H1 (cell line): ENCODE measurements at regions not wholly inside any gene's neighbourhood (a gene's known extent, or its start where the extent isn't known, plus 50 kb on each side); places are given as distances from the start of the nearest gene placed in this dataset.
A peak's percentile ranks its signal among the peaks of the same experiment; 100 is the strongest.

Source experiments
- CTCF ChIA-PET: fragments of 300-600 bp; sonication (Branson Sonifier 250); formaldehyde crosslinking; loops from one replicate; lab custom pipeline; 2021; ENCODE audit not compliant: partially characterized antibody; lab: Charles Lee
- POLR2A ChIA-PET: fragments of 300-600 bp; sonication (Branson Sonifier 250); formaldehyde crosslinking; loops from one replicate; lab custom pipeline; 2021; ENCODE audit warnings: inconsistent platforms; ENCODE audit not compliant: partially characterized antibody; lab: Charles Lee
- DNase-seq, 2 experiments: peaks; one replicate each; pipeline versions ENCODE4 v3.0.0 to v3.0.0-alpha.2; 2010 to 2022; ENCODE audit warnings: low spot score in 2 of 2, low read depth in 1 of 2, mixed read lengths in 1 of 2
- FAIRE-seq: peaks from 2 replicates; lab custom pipeline; 2011; peaks lifted over from hg19 to GRCh38; lab: Jason Lieb, UNC
- H2AFZ ChIP-seq: 2 replicates; pipeline ENCODE4 v1.8.1; 2012; ENCODE audit warnings: low read length, inconsistent platforms
- H2AK5ac ChIP-seq: 2 replicates; pipeline ENCODE4 v1.6.1; 2013; ENCODE audit warnings: low read depth, low read length
- H2BK120ac ChIP-seq: replicated peaks from 2 replicates; pipeline ENCODE3; 2013; ENCODE audit warnings: low read depth, low read length, inconsistent platforms
- H2BK12ac ChIP-seq: 2 replicates; pipeline ENCODE4 v1.6.1; 2013; ENCODE audit warnings: low read depth, low read length
- H2BK15ac ChIP-seq: 2 replicates; pipeline ENCODE4 v1.6.1; 2013; ENCODE audit warnings: low read length
- H2BK20ac ChIP-seq: 2 replicates; pipeline ENCODE4 v1.6.1; 2013; ENCODE audit warnings: low read length
- H2BK5ac ChIP-seq: 2 replicates; pipeline ENCODE4 v1.6.1; 2013; ENCODE audit warnings: low read depth, low read length
- H3K14ac ChIP-seq: 2 replicates; pipeline ENCODE4 v1.6.1; 2013; ENCODE audit warnings: inconsistent platforms; ENCODE audit not compliant: insufficient read length
- H3K18ac ChIP-seq: 2 replicates; pipeline ENCODE4 v1.6.1; 2013; ENCODE audit warnings: low read length; ENCODE audit errors: extremely low read depth
- H3K23ac ChIP-seq: 2 replicates; pipeline ENCODE4 v1.6.1; 2013; ENCODE audit warnings: inconsistent platforms; ENCODE audit not compliant: insufficient read length
- H3K23me2 ChIP-seq: 2 replicates; pipeline ENCODE4 v1.6.1; 2013; ENCODE audit warnings: low read depth, low read length
- H3K27ac ChIP-seq: 2 replicates; pipeline ENCODE4 v1.6.1; 2011; ENCODE audit warnings: low read depth, low read length, inconsistent platforms
- H3K27me3 ChIP-seq, 4 experiments: replicated peaks in 1 of 4; 1 replicate in 1 of 4; 2 replicates in 3 of 4; pipeline versions ENCODE4 v1.6.1 to v1.8.1; 2011 to 2013; ENCODE audit warnings: low read length in 3 of 4, mild to moderate bottlenecking in 3 of 4, inconsistent platforms in 2 of 4, mixed read lengths in 2 of 4, moderate library complexity in 1 of 4; ENCODE audit not compliant: control insufficient read depth in 3 of 4, insufficient read depth in 3 of 4; ENCODE audit errors: extremely low read depth in 1 of 4
- H3K36me3 ChIP-seq, 4 experiments: 2 replicates each; pipeline versions ENCODE4 v1.6.1 to v1.8.1; 2011 to 2013; ENCODE audit warnings: mild to moderate bottlenecking in 4 of 4, low read length in 3 of 4, moderate library complexity in 2 of 4, control low read depth in 1 of 4, inconsistent platforms in 1 of 4; ENCODE audit not compliant: insufficient read depth in 4 of 4, control insufficient read depth in 2 of 4
- H3K4ac ChIP-seq: replicated peaks from 2 replicates; pipeline ENCODE3; 2013; ENCODE audit warnings: low read length, low read depth, mixed read lengths, inconsistent platforms; ENCODE audit not compliant: insufficient read length
- H3K4me1 ChIP-seq, 4 experiments: replicated peaks in 1 of 4; 1 replicate in 1 of 4; 2 replicates in 3 of 4; pipeline versions ENCODE4 v1.6.1 to v1.8.1; 2011 to 2013; ENCODE audit warnings: low read length in 3 of 4, inconsistent platforms in 2 of 4, mixed read lengths in 1 of 4; ENCODE audit not compliant: insufficient read depth in 4 of 4, control insufficient read depth in 3 of 4
- H3K4me2 ChIP-seq, 2 experiments: 2 replicates each; pipeline versions ENCODE4 v1.6.1 to v1.8.1; 2011 to 2013; ENCODE audit warnings: low read depth in 2 of 2, low read length in 2 of 2, control low read depth in 1 of 2, inconsistent platforms in 1 of 2, mild to moderate bottlenecking in 1 of 2; ENCODE audit not compliant: insufficient read depth in 1 of 2
- H3K4me3 ChIP-seq, 4 experiments: fragments of 200-600, 300-600 bp in 1 of 4; sonication (generic), shearing (Covaris generic), sonication (Bioruptor Twin) in 1 of 4; 2 replicates each; pipeline versions ENCODE4 v1.5.1 to v1.8.1; 2011 to 2016; ENCODE audit warnings: low read length in 4 of 4, low read depth in 3 of 4, control low read depth in 2 of 4, inconsistent platforms in 2 of 4, mild to moderate bottlenecking in 2 of 4, mixed read lengths in 1 of 4, moderate library complexity in 1 of 4; ENCODE audit not compliant: insufficient read depth in 2 of 4; ENCODE audit errors: extremely low read depth in 1 of 4
- H3K56ac ChIP-seq: replicated peaks from 2 replicates; pipeline ENCODE3; 2013; ENCODE audit warnings: low read depth, mild to moderate bottlenecking, mixed read lengths, low read length, inconsistent platforms; ENCODE audit not compliant: insufficient read length
- H3K79me1 ChIP-seq: 2 replicates; pipeline ENCODE4 v1.6.1; 2013; ENCODE audit warnings: low read depth, low read length, control low read depth
- H3K79me2 ChIP-seq, 2 experiments: 2 replicates each; pipeline versions ENCODE4 v1.6.1 to v1.8.1; 2012 to 2013; ENCODE audit warnings: low read length in 2 of 2, mild to moderate bottlenecking in 2 of 2, inconsistent platforms in 1 of 2; ENCODE audit not compliant: insufficient read depth in 2 of 2, control insufficient read depth in 1 of 2
- H3K9ac ChIP-seq, 4 experiments: replicated peaks in 1 of 4; 1 replicate in 1 of 4; 2 replicates in 3 of 4; pipeline versions ENCODE4 v1.6.1 to v1.8.1; 2011 to 2013; ENCODE audit warnings: low read depth in 3 of 4, low read length in 3 of 4, control low read depth in 2 of 4, mild to moderate bottlenecking in 2 of 4, moderate library complexity in 2 of 4, inconsistent platforms in 1 of 4; ENCODE audit errors: extremely low read depth in 1 of 4
- H3K9me3 ChIP-seq, 2 experiments: 2 replicates each; pipeline versions ENCODE4 v1.6.1 to v1.8.1; 2012 to 2013; ENCODE audit warnings: mild to moderate bottlenecking in 2 of 2, moderate library complexity in 2 of 2, control low read depth in 1 of 2, inconsistent platforms in 1 of 2, low read depth in 1 of 2, low read length in 1 of 2, mixed read lengths in 1 of 2; ENCODE audit not compliant: insufficient read depth in 2 of 2
- H4K20me1 ChIP-seq, 2 experiments: replicated peaks in 1 of 2; 2 replicates each; pipeline versions ENCODE3 to v1.8.1; 2011 to 2013; ENCODE audit warnings: inconsistent platforms in 2 of 2, low read length in 2 of 2, mild to moderate bottlenecking in 1 of 2; ENCODE audit not compliant: insufficient read depth in 2 of 2, control insufficient read depth in 1 of 2
- H4K5ac ChIP-seq: 2 replicates; pipeline ENCODE4 v1.6.1; 2013; ENCODE audit warnings: low read length, low read depth, mixed read lengths, inconsistent platforms; ENCODE audit not compliant: insufficient read length
- H4K8ac ChIP-seq: 2 replicates; pipeline ENCODE4 v1.8.0; 2013; ENCODE audit warnings: mild to moderate bottlenecking, moderate library complexity, low read length, inconsistent platforms; ENCODE audit not compliant: insufficient read depth; ENCODE audit errors: extremely low read depth
- H4K91ac ChIP-seq: replicated peaks from 2 replicates; pipeline ENCODE3; 2013; ENCODE audit warnings: low read length, mixed read lengths, inconsistent platforms; ENCODE audit not compliant: insufficient read length
- CBX5 ChIP-seq: fragments of 300-800, 300-1000 bp; sonication (generic); IDR thresholded peaks from 2 replicates; pipeline ENCODE4 v1.7.1; 2016; ENCODE audit warnings: antibody characterized with exemption, low read length, low read depth
- CBX8 ChIP-seq: fragments of 300-800, 300-1000 bp; sonication (generic); IDR thresholded peaks from 2 replicates; pipeline ENCODE4 v1.7.1; 2016; ENCODE audit warnings: low read depth, low read length, borderline replicate concordance
- E2F6 ChIP-seq: IDR thresholded peaks from 2 replicates; pipeline ENCODE4 v1.6.1; 2012; ENCODE audit warnings: inconsistent platforms
- GABPA ChIP-seq: IDR thresholded peaks from 2 replicates; pipeline ENCODE4 v1.6.1; 2011; ENCODE audit warnings: mild to moderate bottlenecking, low read length, moderate library complexity, borderline replicate concordance; ENCODE audit not compliant: insufficient read depth
- JUND ChIP-seq: IDR thresholded peaks from 2 replicates; pipeline ENCODE4 v1.6.1; 2011; ENCODE audit warnings: mild to moderate bottlenecking, improper control_type of control experiment, low read length
- KDM5A ChIP-seq: fragments of 200-600 bp; IDR thresholded peaks from 2 replicates; pipeline ENCODE4 v1.7.1; 2012; ENCODE audit warnings: mild to moderate bottlenecking, low read length, inconsistent platforms, mixed read lengths
- PHF8 ChIP-seq: fragments of 200-600 bp; sonication (generic); conservative IDR thresholded peaks from 2 replicates; pipeline ENCODE4 v1.7.1; 2012; ENCODE audit warnings: low read depth, mild to moderate bottlenecking, inconsistent platforms, low read length, moderate library complexity
- RXRA ChIP-seq: IDR thresholded peaks from 2 replicates; pipeline ENCODE4 v1.6.1; 2011; ENCODE audit warnings: low read depth, mild to moderate bottlenecking, low read length, moderate library complexity; ENCODE audit not compliant: insufficient read depth
- SAP30 ChIP-seq: fragments of 300-600 bp; sonication (generic); IDR thresholded peaks from 2 replicates; pipeline ENCODE4 v1.7.1; 2012; ENCODE audit warnings: low read length, moderate library complexity, mild to moderate bottlenecking, inconsistent platforms; ENCODE audit not compliant: insufficient read depth, insufficient replicate concordance
- SIRT6 ChIP-seq: IDR thresholded peaks from one replicate; pipeline ENCODE4 v1.7.1; 2012; ENCODE audit warnings: low read length, inconsistent platforms
- TEAD4 ChIP-seq: IDR thresholded peaks from 2 replicates; pipeline ENCODE4 v1.6.1; 2012; ENCODE audit warnings: low read depth, low read length, inconsistent platforms, mixed read lengths
- YY1 ChIP-seq: IDR thresholded peaks from 2 replicates; pipeline ENCODE4 v1.6.1; 2011; ENCODE audit warnings: low read depth, mild to moderate bottlenecking, low read length
- WGBS, 2 experiments: shearing (Covaris generic) in 1 of 2; methylation state at CpG; one replicate each; pipeline versions ENCODE4 v1.1.6 to v1.1.7; 2013 to 2015; ENCODE audit warnings: low lambda C conversion rate in 2 of 2, mixed read lengths in 2 of 2, inconsistent platforms in 1 of 2, low coverage in 1 of 2, missing lambda C conversion rate in 1 of 2; ENCODE audit not compliant: insufficient replicate concordance in 2 of 2, insufficient coverage in 1 of 2, insufficient read length in 1 of 2; ENCODE audit errors: extremely low coverage in 1 of 2, missing lambda C conversion rate in 1 of 2; 5-methylcytosine and 5-hydroxymethylcytosine counted together

GRCh38 chr14:55881577-55882241 lies 236.5 kb upstream of the PELI2 start:
- H2BK5ac ChIP-seq: peak overlapping the region; percentile 82
- no peak overlapping the region for H3K27ac ChIP-seq
- H3K23me2 ChIP-seq: no peaks in the 10 kb centered on the region
- H3K4ac ChIP-seq: no peak overlapping the region
- no peak overlapping the region for H4K5ac ChIP-seq
- no peaks in the 10 kb centered on the region for H3K9me3 ChIP-seq
- peak overlapping the region; percentile 84; the same call in 1 of the 2 replicates for H2BK20ac ChIP-seq
- no peaks in the 10 kb centered on the region for H3K27me3 ChIP-seq
- H3K9ac ChIP-seq: no peak overlapping the region
- no peaks in the 10 kb centered on the region for H3K36me3 ChIP-seq
- 77% methylated on average over 6 of the region's 6 CpGs; no CpG with 5 or more reads in 1 of the 2 experiments for WGBS, 2 experiments
- H3K23ac ChIP-seq: no peak overlapping the region
- POLR2A ChIA-PET: interaction anchor here (0.6 kb wide), 1 partner anchor 48 kb away, joined by 4 read pairs; no protein-coding TSS in a partner anchor
- peak overlapping the region; percentile 49 for H2AFZ ChIP-seq
- no peak overlapping the region for H3K56ac ChIP-seq
- peaks cover 0 to 6% (median 4%) of the 10 kb centered on the region in 4 experiments; a peak in 6 of 7 replicates for H3K4me1 ChIP-seq
- H4K91ac ChIP-seq: peak overlapping the region; percentile 88
- H4K20me1 ChIP-seq: no peaks in the 10 kb centered on the region
- H2BK120ac ChIP-seq: no peak overlapping the region
- peak overlapping the region; percentile 16 to 19; a peak in 1 of 4 replicates for H3K4me2 ChIP-seq
- H3K79me2 ChIP-seq: no peaks in the 10 kb centered on the region
- peak overlapping the region; percentile 66; the same call in 1 of the 2 replicates for H3K18ac ChIP-seq
- no peaks in the 10 kb centered on the region for H3K79me1 ChIP-seq
- peak overlapping the region; percentile 75; the same call in 1 of the 2 replicates for H2BK15ac ChIP-seq
- H3K4me3 ChIP-seq: no peak overlapping the region
- DNase-seq (peak in 1 of 2 experiments; percentile 17), FAIRE-seq (no peak)
- H2BK12ac ChIP-seq: peak overlapping the region; percentile 95
- CTCF ChIA-PET: interaction anchor here (0.7 to 1.4 kb wide), 2 partner anchors 472 to 636 kb away, joined by 3 read pairs; no protein-coding TSS in a partner anchor
- H2AK5ac ChIP-seq: peak overlapping the region; percentile 32; the same call in 1 of the 2 replicates
- no peak overlapping the region for H3K14ac ChIP-seq
- H4K8ac ChIP-seq: no peak overlapping the region
- no peak for TF ChIP-seq CBX8
- TF ChIP-seq CBX5: no peak
- no peak for TF ChIP-seq KDM5A
- TF ChIP-seq JUND: peak; percentile 57
- TF ChIP-seq GABPA: no peak
- TF ChIP-seq SIRT6: no peak
- no peak for TF ChIP-seq SAP30
- TF ChIP-seq PHF8: no peak
- TF ChIP-seq E2F6: peak; percentile 57; the same call in 1 of the 2 replicates
- TF ChIP-seq TEAD4: no peak
- no peak for TF ChIP-seq YY1
- TF ChIP-seq RXRA: no peak
